ENCODE measurements at regions not wholly inside any gene's neighbourhood (a gene's known extent, or its start where the extent isn't known, plus 50 kb on each side); places are given as distances from the start of the nearest gene placed in this dataset.

DNA sequence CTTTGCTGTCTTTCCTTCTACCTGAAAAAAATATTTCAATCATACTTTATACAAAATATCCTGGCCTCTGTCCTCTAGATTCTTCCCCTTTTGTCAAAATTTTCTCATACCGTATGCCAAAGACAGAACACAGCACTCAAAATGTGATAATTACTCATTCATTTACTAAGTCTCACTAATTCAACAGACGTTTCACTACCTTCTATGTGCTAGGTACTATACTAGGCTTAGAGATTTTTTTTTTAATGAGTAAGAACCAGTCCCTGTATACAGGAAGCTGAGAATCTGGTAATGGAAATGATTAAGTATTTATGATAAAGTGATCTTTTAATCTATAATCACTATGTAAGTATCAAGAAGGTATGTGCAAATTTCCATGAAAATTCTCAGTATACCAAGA is 128.0 kb downstream of the ELAPOR2 start:
- DNase-seq (ENCODE audit: low read depth) = no peak
- H3K4me3 ChIP-seq (ENCODE audit: low read depth, low read length) = no peak overlapping the region
- TF ChIP-seq, protein P1, sequence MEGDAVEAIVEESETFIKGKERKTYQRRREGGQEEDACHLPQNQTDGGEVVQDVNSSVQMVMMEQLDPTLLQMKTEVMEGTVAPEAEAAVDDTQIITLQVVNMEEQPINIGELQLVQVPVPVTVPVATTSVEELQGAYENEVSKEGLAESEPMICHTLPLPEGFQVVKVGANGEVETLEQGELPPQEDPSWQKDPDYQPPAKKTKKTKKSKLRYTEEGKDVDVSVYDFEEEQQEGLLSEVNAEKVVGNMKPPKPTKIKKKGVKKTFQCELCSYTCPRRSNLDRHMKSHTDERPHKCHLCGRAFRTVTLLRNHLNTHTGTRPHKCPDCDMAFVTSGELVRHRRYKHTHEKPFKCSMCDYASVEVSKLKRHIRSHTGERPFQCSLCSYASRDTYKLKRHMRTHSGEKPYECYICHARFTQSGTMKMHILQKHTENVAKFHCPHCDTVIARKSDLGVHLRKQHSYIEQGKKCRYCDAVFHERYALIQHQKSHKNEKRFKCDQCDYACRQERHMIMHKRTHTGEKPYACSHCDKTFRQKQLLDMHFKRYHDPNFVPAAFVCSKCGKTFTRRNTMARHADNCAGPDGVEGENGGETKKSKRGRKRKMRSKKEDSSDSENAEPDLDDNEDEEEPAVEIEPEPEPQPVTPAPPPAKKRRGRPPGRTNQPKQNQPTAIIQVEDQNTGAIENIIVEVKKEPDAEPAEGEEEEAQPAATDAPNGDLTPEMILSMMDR (IDR thresholded peaks at IDR 0.05; ENCODE audit: low read depth, low read length, missing control alignments) = no peak
- in situ Hi-C loops (cut with HindIII; ENCODE audit: low sequenced_read_pairs) = no loop called here

DNA sequence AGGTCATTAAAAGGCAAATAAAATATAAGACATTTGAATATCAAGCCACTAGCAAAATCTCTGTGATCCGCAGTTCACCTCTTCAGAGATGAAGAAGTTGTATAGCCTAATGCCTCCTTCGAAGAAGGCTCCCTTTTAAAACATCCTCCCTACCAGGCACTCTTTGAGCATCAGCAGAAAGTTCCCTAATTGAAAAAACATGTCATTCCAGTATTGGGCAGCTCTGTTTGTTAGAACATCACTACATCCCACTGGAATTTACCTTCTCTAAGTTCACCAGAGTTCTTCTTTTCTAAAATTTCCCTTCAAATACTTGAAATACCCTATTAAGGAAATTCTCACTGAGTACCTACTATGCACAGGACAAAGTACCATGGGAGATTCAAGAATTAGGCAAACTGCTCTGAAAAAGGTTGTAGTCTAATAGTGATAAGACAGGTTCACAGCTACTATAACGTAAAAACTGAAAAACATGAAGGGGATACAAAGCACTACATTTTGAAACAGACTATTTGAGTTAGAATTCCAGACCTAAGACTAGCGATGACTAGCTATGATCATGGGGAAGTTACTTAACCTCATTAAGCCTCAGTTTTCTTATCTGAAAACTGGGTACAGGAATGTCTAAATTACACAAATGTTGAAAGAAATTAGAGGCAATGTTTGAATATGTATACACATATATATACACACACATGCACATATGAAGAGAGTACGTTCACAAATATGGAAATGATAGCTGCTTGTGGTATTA is 128.7 kb downstream of the ELAPOR2 start:
- no peak for DNase-seq (ENCODE audit: low read depth)
- in situ Hi-C loops (cut with HindIII; ENCODE audit: low sequenced_read_pairs) = no loop called here
- TF ChIP-seq, protein P1 (IDR thresholded peaks at IDR 0.05; ENCODE audit: low read depth, low read length, missing control alignments) = no peak
- H3K4me3 ChIP-seq (ENCODE audit: low read depth, low read length) = no peak overlapping the region

DNA sequence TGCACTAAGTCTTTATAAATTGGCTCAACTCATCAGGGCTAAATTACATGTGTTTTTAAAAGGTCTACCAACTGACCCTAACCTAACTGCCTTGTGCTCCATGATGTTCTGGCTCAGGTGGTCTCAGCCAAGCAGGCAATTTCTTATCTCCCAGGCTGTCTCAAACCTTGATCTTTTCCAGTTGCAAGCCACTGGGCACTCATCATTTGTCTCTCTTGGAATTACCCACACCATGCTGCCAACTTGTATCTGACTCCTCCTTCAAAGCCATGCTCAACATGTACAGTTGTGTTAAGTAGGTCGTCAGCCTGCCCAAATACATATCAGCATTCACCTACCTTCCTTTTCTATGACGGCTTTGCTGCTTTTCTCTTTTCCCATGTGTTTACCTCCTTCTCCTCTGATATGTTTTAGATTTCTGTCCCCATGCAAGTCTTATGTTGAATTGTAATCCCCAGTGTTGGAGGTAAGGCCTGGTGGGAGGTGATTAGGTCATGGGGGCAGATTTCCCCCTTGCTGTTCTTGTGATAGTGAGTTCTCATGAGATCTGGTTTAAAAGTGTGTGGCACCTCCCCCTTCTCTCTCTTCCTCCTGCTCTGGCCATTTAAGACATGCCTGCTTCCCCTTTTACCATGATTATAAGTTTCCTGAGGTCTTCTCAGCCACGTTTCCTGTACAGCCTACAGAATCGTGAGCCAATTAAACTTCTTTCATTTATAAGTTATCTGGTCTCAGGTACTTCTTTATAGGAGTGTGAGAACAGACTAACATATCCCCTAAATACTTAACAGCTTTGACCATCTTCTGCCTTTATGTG is 130.0 kb downstream of the ELAPOR2 start:
- in situ Hi-C loops (cut with HindIII; ENCODE audit: low sequenced_read_pairs) = no loop called here
- H3K4me3 ChIP-seq (ENCODE audit: low read depth, low read length) = no peak overlapping the region
- DNase-seq (ENCODE audit: low read depth) = no peak
- TF ChIP-seq, protein P1 (IDR thresholded peaks at IDR 0.05; ENCODE audit: low read depth, low read length, missing control alignments) = no peak

DNA sequence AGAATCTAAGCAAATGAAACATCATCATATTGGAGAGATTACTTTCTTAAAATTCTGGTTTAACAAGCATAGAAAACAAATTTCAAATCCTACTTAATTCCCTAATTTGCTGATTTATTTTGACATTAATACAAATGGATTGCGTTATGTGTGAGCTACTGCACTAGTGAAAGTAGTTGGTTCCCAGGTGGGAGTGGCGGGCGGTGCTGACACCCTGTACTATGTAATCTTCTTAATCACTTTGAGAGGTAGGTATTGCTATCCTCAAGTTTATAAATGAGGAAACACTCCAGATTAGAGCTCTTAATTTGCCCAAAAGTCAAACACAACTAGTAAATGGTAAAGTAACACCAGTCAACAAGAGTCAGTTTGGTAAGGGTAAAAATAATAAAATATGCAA is 131.1 kb downstream of the ELAPOR2 start:
- no peak overlapping the region for H3K4me3 ChIP-seq (ENCODE audit: low read depth, low read length)
- in situ Hi-C loops (cut with HindIII; ENCODE audit: low sequenced_read_pairs) = no loop called here
- DNase-seq (ENCODE audit: low read depth) = no peak
- TF ChIP-seq, protein P1 (IDR thresholded peaks at IDR 0.05; ENCODE audit: low read depth, low read length, missing control alignments) = no peak

DNA sequence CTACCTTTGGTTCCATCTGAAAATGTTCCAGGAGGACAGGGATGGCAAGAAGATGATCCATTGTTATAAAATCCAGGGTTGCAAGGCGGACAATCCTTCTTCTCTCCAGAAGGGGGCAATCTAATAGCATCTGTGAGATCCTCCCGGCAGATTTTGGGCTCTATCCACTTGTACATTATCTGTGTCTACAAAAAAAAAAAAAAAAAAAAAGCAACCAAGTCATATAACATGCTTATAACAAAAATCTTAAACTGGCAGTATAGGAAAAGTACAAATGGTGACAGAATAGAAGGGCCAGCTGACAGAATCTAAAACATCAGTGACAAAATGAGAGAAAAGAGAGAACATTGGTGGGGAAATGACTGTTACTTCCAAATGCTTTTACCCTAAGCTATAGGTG is 132.7 kb downstream of the ELAPOR2 start:
- DNase-seq (ENCODE audit: low read depth) = peak; percentile 37
- TF ChIP-seq, protein P1 (IDR thresholded peaks at IDR 0.05; ENCODE audit: low read depth, low read length, missing control alignments) = peak; percentile 78
- in situ Hi-C loops (cut with HindIII; ENCODE audit: low sequenced_read_pairs) = no loop called here
- no peak overlapping the region for H3K4me3 ChIP-seq (ENCODE audit: low read depth, low read length)

DNA sequence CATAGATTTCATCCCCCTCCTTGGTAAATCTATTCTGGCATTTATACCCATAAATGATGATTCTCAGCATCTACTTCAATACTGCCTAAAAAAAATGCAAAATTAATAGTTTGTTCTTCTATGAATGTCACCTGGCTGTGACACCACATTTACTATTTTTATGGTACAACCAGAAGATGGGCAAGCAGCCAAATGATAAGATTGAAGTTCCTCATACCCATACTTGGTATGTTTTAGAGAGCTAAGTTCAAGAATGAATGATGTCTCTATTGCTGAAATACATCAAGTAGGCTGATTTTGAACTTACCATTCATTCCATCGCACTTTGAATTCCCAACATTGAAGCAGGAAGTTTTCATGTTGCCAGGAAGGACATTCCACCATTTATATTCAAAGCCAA is 134.2 kb downstream of the ELAPOR2 start:
- DNase-seq (ENCODE audit: low read depth) = no peak
- TF ChIP-seq, protein P1 (IDR thresholded peaks at IDR 0.05; ENCODE audit: low read depth, low read length, missing control alignments) = no peak
- in situ Hi-C loops (cut with HindIII; ENCODE audit: low sequenced_read_pairs) = no loop called here
- H3K4me3 ChIP-seq (ENCODE audit: low read depth, low read length) = no peak overlapping the region

Measured in astrocyte of the cerebellum (primary cell).